HUDEP-2 (cell line): ENCODE measurements at regions not wholly inside any gene's neighbourhood (a gene's known extent, or its start where the extent isn't known, plus 50 kb on each side); places are given as distances from the start of the nearest gene placed in this dataset.

Source experiments
- DNase-seq, 76 experiments: peaks; one replicate each; lab custom pipeline; 2025; ENCODE audit not compliant: unreplicated experiment in 76 of 76; lab: John Stamatoyannopoulos, UW

- no peak for DNase-seq
These were observed 300.7 kb upstream of the IRX4 start for GRCh38 chr5:2183154-2184025.

DNA sequence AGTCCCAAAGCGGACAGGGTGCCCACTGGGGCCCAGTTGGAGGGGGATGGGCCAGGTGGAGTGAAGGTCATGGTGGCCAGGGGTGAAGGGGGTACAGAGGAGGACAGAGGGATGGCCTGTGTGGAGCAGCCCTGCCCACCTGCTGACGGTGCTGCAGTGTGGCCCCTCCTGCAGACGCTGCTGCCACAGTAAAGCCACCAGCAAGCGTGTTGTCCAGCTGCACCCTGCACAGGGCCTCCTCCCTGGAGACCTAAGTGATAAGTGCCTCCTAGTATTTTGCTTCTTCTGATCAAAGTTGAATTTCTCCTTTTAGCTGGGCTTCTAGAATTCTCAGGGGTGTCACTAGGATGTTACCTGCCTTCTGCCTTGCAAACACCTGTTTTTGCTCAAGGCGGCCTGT is 299.3 kb upstream of the IRX4 start:
- DNase-seq: no peak

DNA sequence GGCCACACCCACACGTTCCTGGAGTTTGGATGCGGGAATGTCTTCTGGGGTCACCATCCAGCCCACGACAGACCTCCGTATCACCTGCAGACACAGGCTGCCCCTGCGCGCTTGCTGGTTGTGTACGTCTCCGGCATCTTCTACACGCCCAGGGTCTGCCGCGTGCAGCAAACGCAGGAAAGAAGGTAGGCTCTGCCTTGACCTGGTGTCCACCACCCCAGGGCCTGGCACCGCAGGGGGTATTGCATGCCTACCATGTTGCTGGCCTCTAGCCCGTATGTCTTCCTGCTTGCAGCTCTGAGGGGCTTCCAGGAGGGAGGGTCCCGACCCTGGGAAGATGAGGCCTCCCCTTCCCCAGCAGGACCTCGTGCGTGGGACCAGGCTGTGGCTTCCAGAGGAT is 298.8 kb upstream of the IRX4 start:
- no peak for DNase-seq

- DNase-seq: no peak
These were observed 298.4 kb upstream of the IRX4 start for GRCh38 chr5:2181149-2181548.

GRCh38 chr5:2180456-2180855 is 297.7 kb upstream of the IRX4 start:
- no peak for DNase-seq

- no peak for DNase-seq
These were observed 297.1 kb upstream of the IRX4 start for GRCh38 chr5:2179861-2180260.

DNA sequence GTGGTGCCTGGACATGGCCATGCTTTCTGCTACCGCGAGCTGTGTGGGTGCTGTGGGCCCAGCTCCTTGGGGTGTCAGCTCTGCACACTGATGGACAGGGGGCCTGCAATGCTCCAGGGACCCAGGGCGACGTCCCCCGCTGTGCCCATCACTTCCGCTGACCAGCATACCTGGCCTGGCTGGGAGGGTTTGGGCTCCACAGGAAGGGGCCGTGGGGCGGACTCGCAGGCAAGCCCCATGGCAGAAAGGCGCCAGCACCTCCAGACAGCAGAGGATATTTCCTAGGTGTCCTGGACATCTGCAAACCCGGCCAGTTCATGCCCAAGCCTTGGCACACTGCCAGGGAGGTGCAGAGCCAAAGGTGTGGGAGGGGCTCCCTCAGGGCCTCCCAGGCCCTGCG is 295.8 kb upstream of the IRX4 start:
- DNase-seq: no peak

GRCh38 chr5:2178071-2178477 is 295.3 kb upstream of the IRX4 start:
- no peak for DNase-seq

DNA sequence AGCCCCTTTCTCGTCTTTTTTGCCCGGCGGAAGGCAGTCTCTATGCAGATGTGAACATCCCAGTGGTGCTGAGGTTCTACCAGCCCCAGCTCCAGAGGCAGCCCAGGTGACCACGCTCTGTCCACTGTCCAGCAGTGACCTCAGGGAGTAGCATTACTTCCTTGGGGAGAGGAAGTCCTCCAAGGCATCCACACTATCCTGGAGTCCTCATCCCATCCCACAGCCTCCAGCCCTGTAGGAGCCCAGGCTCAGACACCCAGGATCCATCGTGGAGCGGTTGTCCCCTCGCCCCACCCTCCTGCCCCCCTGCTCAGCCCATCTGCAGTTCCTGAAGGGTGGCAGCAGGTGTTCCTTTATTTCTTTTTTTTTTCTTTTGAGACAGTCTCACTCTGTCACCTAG is 294.5 kb upstream of the IRX4 start:
- no peak for DNase-seq

DNA sequence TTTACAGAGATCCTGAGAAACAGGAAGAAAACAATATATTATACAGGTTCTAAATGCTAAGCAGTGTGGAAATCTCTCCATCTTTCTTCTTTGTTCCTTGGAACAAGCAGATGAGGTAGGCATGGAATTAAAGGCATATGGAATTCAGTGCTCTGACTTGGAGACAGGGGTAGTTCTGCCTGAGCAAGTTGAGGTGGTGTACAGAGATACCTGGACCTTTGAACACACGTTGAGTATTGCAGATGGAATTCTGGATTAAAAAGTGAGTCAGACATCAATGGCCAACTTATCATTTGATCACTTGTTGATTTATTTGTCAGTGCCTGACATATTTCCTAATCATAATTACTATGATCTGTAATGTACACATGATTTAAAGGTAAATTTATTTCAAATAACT is 293.9 kb upstream of the IRX4 start:
- DNase-seq: no peak

- no peak for DNase-seq
These were observed 293.2 kb upstream of the IRX4 start for GRCh38 chr5:2175842-2176404.

- no peak for DNase-seq
These were observed 292.3 kb upstream of the IRX4 start for GRCh38 chr5:2175041-2175440.

- DNase-seq: no peak
These were observed 291.8 kb upstream of the IRX4 start for GRCh38 chr5:2174538-2174937.

GRCh38 chr5:2173151-2173834 is 290.6 kb upstream of the IRX4 start:
- no peak for DNase-seq

GRCh38 chr5:2172471-2172870 is 289.7 kb upstream of the IRX4 start:
- no peak for DNase-seq

GRCh38 chr5:2170761-2171160 is 288.0 kb upstream of the IRX4 start:
- no peak for DNase-seq

DNA sequence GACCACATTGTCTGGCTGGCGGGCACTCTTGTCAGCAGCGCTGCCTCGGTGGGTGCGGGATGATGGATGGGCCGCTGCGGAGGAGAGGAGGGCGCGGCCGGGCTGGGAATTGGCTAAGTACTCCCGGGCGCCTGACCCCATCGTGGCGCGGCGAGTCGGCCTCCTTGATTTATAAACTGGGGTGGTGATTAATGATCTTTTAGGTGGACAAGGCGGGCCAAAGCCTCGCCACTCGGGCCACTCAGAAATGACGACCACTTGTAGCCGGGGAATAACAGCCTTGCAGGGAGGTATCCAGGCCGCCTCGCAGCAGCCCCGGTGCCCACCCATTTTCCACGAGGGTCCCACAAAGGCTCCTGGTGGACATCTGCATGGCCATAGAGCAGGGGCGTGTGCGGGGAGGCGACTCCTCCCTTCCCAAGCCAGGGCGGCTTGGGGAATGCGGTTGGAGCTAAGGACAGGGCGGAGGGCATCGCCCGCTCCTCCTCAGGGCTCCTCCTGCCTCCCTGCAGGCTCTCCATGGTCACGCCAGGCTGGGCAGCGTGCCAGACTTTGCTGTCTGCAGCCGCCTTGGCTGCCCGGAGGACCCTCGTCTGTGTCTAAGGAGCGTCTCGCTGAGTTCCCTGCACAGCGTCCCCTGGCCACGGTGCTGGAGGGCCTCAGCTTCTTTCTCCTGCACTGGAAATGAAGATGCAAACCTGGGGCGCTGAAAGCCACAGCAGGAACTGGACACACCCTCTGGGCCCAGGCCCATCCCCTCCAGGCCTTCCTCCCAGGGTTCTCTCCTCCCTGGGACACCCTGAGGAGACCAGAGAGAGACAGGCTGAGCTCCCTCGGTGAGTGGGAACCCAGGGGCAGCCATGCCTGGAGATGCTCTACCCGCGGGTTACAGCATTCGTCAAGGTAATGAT is 287.4 kb upstream of the IRX4 start:
- no peak for DNase-seq

- no peak for DNase-seq
These were observed 286.7 kb upstream of the IRX4 start for GRCh38 chr5:2169430-2169808.

DNA sequence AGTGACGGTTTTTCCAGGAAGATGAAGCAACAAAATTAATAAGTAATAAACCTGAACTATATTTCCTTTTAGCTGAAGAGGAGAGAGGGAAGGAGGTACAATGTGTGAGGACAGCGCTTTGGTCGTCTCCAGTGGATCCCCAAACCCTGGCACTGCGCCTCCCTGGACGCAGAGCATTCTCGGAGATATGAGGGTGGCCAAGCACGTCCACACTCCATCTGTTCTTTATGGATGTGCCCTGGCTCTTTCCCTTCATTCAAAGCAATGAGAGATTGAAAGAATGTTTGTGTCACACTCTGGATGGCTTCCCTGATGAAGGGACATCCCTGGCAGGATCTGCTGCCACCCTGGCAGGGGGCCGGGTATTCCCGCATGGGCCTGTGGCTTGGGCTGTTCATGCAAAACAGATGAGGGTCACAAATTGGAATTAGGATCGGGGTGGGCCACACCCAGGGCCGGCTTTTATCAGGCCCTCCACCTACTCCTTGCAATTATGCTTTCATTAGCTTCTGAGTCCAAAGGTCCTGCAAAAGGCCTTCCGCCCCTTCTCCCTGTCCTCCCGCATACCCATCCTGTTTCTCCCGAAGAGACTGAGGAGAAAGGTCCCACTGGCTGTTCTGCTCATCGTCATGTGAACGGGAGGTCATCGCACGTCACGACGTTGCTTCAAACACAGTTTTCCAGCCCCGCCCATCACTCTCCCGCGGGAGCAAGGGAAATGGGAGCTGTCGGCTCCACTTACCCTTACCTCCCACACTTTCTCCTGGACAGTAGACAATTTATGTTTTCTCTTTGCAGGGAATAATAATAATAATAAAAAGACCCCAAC is 286.1 kb upstream of the IRX4 start:
- no peak for DNase-seq

DNA sequence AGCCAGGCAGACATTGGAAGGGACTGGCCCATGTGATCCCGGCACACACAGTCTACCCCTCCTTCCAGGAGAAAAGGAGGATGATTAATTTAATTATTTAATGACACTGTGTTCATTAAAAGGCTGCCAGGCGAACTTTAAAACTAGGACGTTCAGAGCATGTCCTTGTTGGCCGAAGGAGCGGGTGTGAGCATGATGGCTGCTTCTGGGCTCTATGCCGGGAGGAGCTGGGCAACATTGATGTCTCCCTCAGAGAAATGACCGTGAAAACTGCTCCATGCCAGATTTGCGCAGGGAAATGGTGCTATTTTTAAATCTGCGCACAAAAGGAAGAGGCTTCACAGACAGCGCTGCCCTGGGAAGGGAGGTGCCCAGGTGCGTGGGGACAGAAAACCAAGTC is 284.9 kb upstream of the IRX4 start:
- no peak for DNase-seq
